Stomach (tissue), 8 donors: ENCODE measurements at regions not wholly inside any gene's neighbourhood (a gene's known extent, or its start where the extent isn't known, plus 50 kb on each side); places are given as distances from the start of the nearest gene placed in this dataset.

Experiments used
- DNase-seq, 2 donors: peaks; one replicate each; pipeline versions ENCODE4 v3.0.0 to v3.0.0-alpha.2; 2013 to 2019
- H3K27ac ChIP-seq, 5 donors: fragments of 200-600 bp in 4 of 5; sonication (generic) in 4 of 5; one replicate each; pipeline ENCODE4 v1.5.1; 2013 to 2019; ENCODE audit warnings: mild to moderate bottlenecking in 1 of 5, moderate library complexity in 1 of 5
- H3K27me3 ChIP-seq, 3 donors: fragments of 200-600 bp; sonication (generic); one replicate each; pipeline ENCODE4 v1.5.1; 2017 to 2019; ENCODE audit warnings: mixed run types in 1 of 3
- H3K36me3 ChIP-seq, 4 donors: fragments of 200-600 bp; sonication (generic); 1 replicate in 3 of 4; 2 replicates in 1 of 4; pipeline ENCODE4 v1.5.1; 2016 to 2019
- H3K4me1 ChIP-seq, 4 donors: fragments of 200-600 bp; sonication (generic); one replicate each; pipeline ENCODE4 v1.5.1; 2016 to 2019
- H3K4me3 ChIP-seq, 4 donors: fragments of 200-600 bp; sonication (generic) in 3 of 4; one replicate each; pipeline ENCODE4 v1.5.1; 2016 to 2019; ENCODE audit warnings: mild to moderate bottlenecking in 1 of 4
- H3K9me3 ChIP-seq, 4 donors: fragments of 200-600 bp; sonication (generic); one replicate each; pipeline ENCODE4 v1.5.1; 2016 to 2019
- CTCF ChIP-seq, 7 experiments: fragments of 450-650 bp in 4 of 7; fragments of 200-600 bp in 3 of 7; sonication (generic) in 3 of 7; IDR thresholded peaks; one replicate each; pipeline ENCODE4 v1.5.1; 2016 to 2019; ENCODE audit warnings: antibody characterized with exemption in 7 of 7, control low read depth in 2 of 7, mild to moderate bottlenecking in 1 of 7
- EP300 ChIP-seq: sonication (generic); formaldehyde crosslinking; IDR thresholded peaks from one replicate; pipeline ENCODE4 v1.6.1; 2017; ENCODE audit warnings: antibody characterized with exemption
- POLR2A ChIP-seq, 4 donors: fragments of 450-650 bp; IDR thresholded peaks; one replicate each; pipeline ENCODE4 v1.6.1; 2016; ENCODE audit warnings: antibody characterized with exemption in 4 of 4, control low read depth in 2 of 4, mild to moderate bottlenecking in 1 of 4, moderate library complexity in 1 of 4
- POLR2AphosphoS5 ChIP-seq, 3 donors: sonication (generic); formaldehyde crosslinking; IDR thresholded peaks; one replicate each; pipeline ENCODE4 v1.6.1; 2016; ENCODE audit warnings: antibody characterized with exemption in 3 of 3
- WGBS, 5 donors: extraction: QIAGEN DNeasy Blood & Tissue Kit in 3 of 5; methylation state at CpG; one replicate each; pipeline versions ENCODE4 v1.1.5 to v1.1.7; 2013 to 2018; 5-methylcytosine and 5-hydroxymethylcytosine counted together
- intact Hi-C: fragments of 100-400 bp; cut with DNase I; formaldehyde crosslinking; loops from one replicate; pipeline ENCODE4 v1.15.1; 2023; ENCODE audit warnings: low total_unique reads
- donor health status: healthy with polysubstance abuse.
- donor health status: Bipolar disorder and iron deficiency.
- donor health status: healthy.

- peaks cover 0 to 7% (median 0%) of the 10 kb centered on the region in 3 donors for H3K27me3 ChIP-seq
- H3K4me3 ChIP-seq, result no peak overlapping the region
- WGBS, 5 donors, result 35 to 46% (median 43%) methylated on average over 1 of the region's 1 CpG
- no peaks in the 10 kb centered on the region for H3K4me1 ChIP-seq
- no peaks in the 10 kb centered on the region for H3K9me3 ChIP-seq
- no peak overlapping the region for H3K27ac ChIP-seq
- H3K36me3 ChIP-seq, result no peaks in the 10 kb centered on the region
- DNase-seq, result no peak
- intact Hi-C loops, result no loop called here
- TF ChIP-seq POLR2AphosphoS5 (IDR thresholded peaks at IDR 0.05) (no peak), CTCF (IDR thresholded peaks at IDR 0.05) (no peak), POLR2A (IDR thresholded peaks at IDR 0.05) (no peak), EP300 (no peak)
Observed at GRCh38 chr20:6855796-6856195, 88.3 kb downstream of the BMP2 start.

- Histone ChIP-seq H3K4me3 (no peak overlapping the region), H3K4me1 (no peaks in the 10 kb centered on the region), H3K27ac (no peak overlapping the region), H3K27me3 (peaks cover 0 to 7% (median 0%) of the 10 kb centered on the region in 3 donors), H3K9me3 (no peaks in the 10 kb centered on the region), H3K36me3 (no peaks in the 10 kb centered on the region)
- TF ChIP-seq CTCF (IDR thresholded peaks at IDR 0.05) (no peak), EP300 (no peak), POLR2AphosphoS5 (IDR thresholded peaks at IDR 0.05) (no peak), POLR2A (IDR thresholded peaks at IDR 0.05) (no peak)
- WGBS, 5 donors, result 79 to 93% (median 85%) methylated on average over 5 of the region's 5 CpGs
- DNase-seq, result no peak
- intact Hi-C loops, result no loop called here
Observed at GRCh38 chr20:6857927-6858326, 90.4 kb downstream of the BMP2 start.

GRCh38 chr20:6863355-6863754, 95.9 kb downstream of the BMP2 start:
- Histone ChIP-seq H3K27me3 (peaks cover 0 to 7% (median 0%) of the 10 kb centered on the region in 3 donors), H3K27ac (no peak overlapping the region), H3K4me3 (no peak overlapping the region), H3K4me1 (no peaks in the 10 kb centered on the region), H3K36me3 (no peaks in the 10 kb centered on the region), H3K9me3 (no peaks in the 10 kb centered on the region)
- intact Hi-C loops, result no loop called here
- no peak for TF ChIP-seq POLR2AphosphoS5 (IDR thresholded peaks at IDR 0.05)
- no peak for TF ChIP-seq CTCF (IDR thresholded peaks at IDR 0.05)
- TF ChIP-seq POLR2A (IDR thresholded peaks at IDR 0.05), result no peak
- TF ChIP-seq EP300, result no peak
- no peak for DNase-seq
- 61 to 79% (median 72%) methylated on average over 2 of the region's 2 CpGs for WGBS, 5 donors

- H3K9me3 ChIP-seq, result no peaks in the 10 kb centered on the region
- H3K27me3 ChIP-seq, result peaks cover 0 to 3% (median 0%) of the 10 kb centered on the region in 3 donors
- DNase-seq, result no peak
- intact Hi-C loops, result no loop called here
- H3K4me3 ChIP-seq, result no peak overlapping the region
- 67 to 76% (median 69%) methylated on average over 7 of the region's 7 CpGs for WGBS, 5 donors
- no peak for TF ChIP-seq POLR2AphosphoS5 (IDR thresholded peaks at IDR 0.05)
- TF ChIP-seq EP300, result no peak
- no peak for TF ChIP-seq POLR2A (IDR thresholded peaks at IDR 0.05)
- TF ChIP-seq CTCF (IDR thresholded peaks at IDR 0.05), result no peak
- no peak overlapping the region for H3K27ac ChIP-seq
- H3K4me1 ChIP-seq, result no peaks in the 10 kb centered on the region
- no peaks in the 10 kb centered on the region for H3K36me3 ChIP-seq
Observed at GRCh38 chr20:6863798-6864201, 96.3 kb downstream of the BMP2 start.
